Upper lobe of right lung (tissue), 1 donor: ENCODE measurements at regions not wholly inside any gene's neighbourhood (a gene's known extent, or its start where the extent isn't known, plus 50 kb on each side); places are given as distances from the start of the nearest gene placed in this dataset.

Source experiments
- ATAC-seq: fragments of 200-7000 bp; cut with Tn5 transposase; one replicate; pipeline ENCODE4 v1.9.1; 2020; ENCODE audit warnings: mild to moderate bottlenecking, moderate library complexity
- DNase-seq: peaks from one replicate; pipeline ENCODE4 v3.0.0-alpha.2; 2020
- H3K27ac ChIP-seq: fragments of 200-600 bp; one replicate; pipeline ENCODE4 v1.8.0; 2022
- H3K27me3 ChIP-seq: fragments of 200-600 bp; one replicate; pipeline ENCODE4 v1.8.0; 2022; ENCODE audit warnings: mild to moderate bottlenecking
- H3K36me3 ChIP-seq: fragments of 200-600 bp; one replicate; pipeline ENCODE4 v1.8.0; 2022
- H3K4me1 ChIP-seq: fragments of 200-600 bp; one replicate; pipeline ENCODE4 v1.8.0; 2022
- H3K4me3 ChIP-seq: fragments of 200-600 bp; one replicate; pipeline ENCODE4 v1.8.0; 2022; ENCODE audit warnings: mild to moderate bottlenecking
- H3K9me3 ChIP-seq: fragments of 200-600 bp; one replicate; pipeline ENCODE4 v1.8.0; 2022
- CTCF ChIP-seq: fragments of 200-600 bp; IDR thresholded peaks from one replicate; pipeline ENCODE4 v1.8.0; 2022; ENCODE audit warnings: antibody characterized with exemption
- intact Hi-C: fragments of 100-400 bp; cut with DNase I; formaldehyde crosslinking; loops from one replicate; pipeline ENCODE4 v1.11.0; 2022
- donor health status: DM: no; HTN: yes; CAD: no; lungs with severe emphysema.

- no peak overlapping the region for H3K27ac ChIP-seq
- DNase-seq, result no peak
- no peak for TF ChIP-seq CTCF
- no peaks in the 10 kb centered on the region for H3K36me3 ChIP-seq
- H3K9me3 ChIP-seq, result no peaks in the 10 kb centered on the region
- no peaks in the 10 kb centered on the region for H3K27me3 ChIP-seq
- H3K4me3 ChIP-seq, result no peak overlapping the region
- no peaks in the 10 kb centered on the region for H3K4me1 ChIP-seq
- intact Hi-C loops, result no loop called here
- no peak for ATAC-seq
These were observed 218.6 kb downstream of the FAT3 start for GRCh38 chr11:92443199-92443598.

- Histone ChIP-seq H3K27me3 (no peaks in the 10 kb centered on the region), H3K9me3 (no peaks in the 10 kb centered on the region), H3K27ac (no peak overlapping the region), H3K4me1 (no peaks in the 10 kb centered on the region), H3K36me3 (no peaks in the 10 kb centered on the region), H3K4me3 (no peak overlapping the region)
- ATAC-seq (no peak), DNase-seq (no peak)
- intact Hi-C loops, result no loop called here
- TF ChIP-seq CTCF, result no peak
These were observed 223.0 kb downstream of the FAT3 start for GRCh38 chr11:92447586-92447985.

- no peak for TF ChIP-seq CTCF
These were observed 224.6 kb downstream of the FAT3 start for GRCh38 chr11:92449222-92449621.

GRCh38 chr11:92449780-92450179 lies 225.2 kb downstream of the FAT3 start:
- H3K36me3 ChIP-seq, result no peaks in the 10 kb centered on the region
- H3K9me3 ChIP-seq, result no peaks in the 10 kb centered on the region
- ATAC-seq (no peak), DNase-seq (no peak)
- TF ChIP-seq CTCF, result no peak
- H3K4me3 ChIP-seq, result no peak overlapping the region
- intact Hi-C loops, result no loop called here
- no peaks in the 10 kb centered on the region for H3K4me1 ChIP-seq
- no peak overlapping the region for H3K27ac ChIP-seq
- H3K27me3 ChIP-seq, result no peaks in the 10 kb centered on the region

More at GRCh38 chr11:92449222-92449621, 224.6 kb downstream of the FAT3 start:
- Histone ChIP-seq H3K36me3 (no peaks in the 10 kb centered on the region), H3K27me3 (no peaks in the 10 kb centered on the region), H3K4me3 (no peak overlapping the region), H3K27ac (no peak overlapping the region), H3K9me3 (no peaks in the 10 kb centered on the region), H3K4me1 (no peaks in the 10 kb centered on the region)
- intact Hi-C loops, result no loop called here
- ATAC-seq, result no peak
- DNase-seq, result no peak

- no peaks in the 10 kb centered on the region for H3K4me1 ChIP-seq
- H3K9me3 ChIP-seq, result no peaks in the 10 kb centered on the region
- DNase-seq, result no peak
- H3K27me3 ChIP-seq, result no peaks in the 10 kb centered on the region
- intact Hi-C loops, result no loop called here
- no peak overlapping the region for H3K27ac ChIP-seq
- H3K4me3 ChIP-seq, result no peak overlapping the region
- H3K36me3 ChIP-seq, result no peaks in the 10 kb centered on the region
- no peak for TF ChIP-seq CTCF
- no peak for ATAC-seq
These were observed 226.4 kb downstream of the FAT3 start for GRCh38 chr11:92451063-92451462.

- intact Hi-C loops, result no loop called here
- no peak overlapping the region for H3K27ac ChIP-seq
- no peak overlapping the region for H3K4me3 ChIP-seq
- no peaks in the 10 kb centered on the region for H3K36me3 ChIP-seq
- no peak for DNase-seq
- H3K27me3 ChIP-seq, result no peaks in the 10 kb centered on the region
- no peak for ATAC-seq
- TF ChIP-seq CTCF, result no peak
- H3K4me1 ChIP-seq, result no peaks in the 10 kb centered on the region
- no peaks in the 10 kb centered on the region for H3K9me3 ChIP-seq
These were observed 228.4 kb downstream of the FAT3 start for GRCh38 chr11:92453055-92453454.
